Central memory CD8-positive, alpha-beta T cell (primary cell): ENCODE measurements at regions not wholly inside any gene's neighbourhood (a gene's known extent, or its start where the extent isn't known, plus 50 kb on each side); places are given as distances from the start of the nearest gene placed in this dataset.

Experiments
- ATAC-seq: fragments of 150-1000 bp; cut with Tn5 transposase; replicated peaks from 2 replicates; pipeline ENCODE4 v1.10.0; 2022; ENCODE audit warnings: mild to moderate bottlenecking, moderate FRiP score, moderate number of reproducible peaks; ENCODE audit not compliant: poor library complexity, severe bottlenecking; ENCODE audit errors: extremely low read depth
- DNase-seq, 2 donors: peaks; one replicate each; pipeline ENCODE4 v3.0.0; 2021; ENCODE audit warnings: low spot score in 2 of 2
- H3K27ac Mint-ChIP-seq: one replicate; pipeline ENCODE4 v1.8.0; 2022; ENCODE audit warnings: low read depth, mild to moderate bottlenecking, moderate library complexity, mixed read lengths
- H3K27me3 Mint-ChIP-seq: one replicate; pipeline ENCODE4 v1.8.0; 2022; ENCODE audit warnings: mixed read lengths
- H3K36me3 Mint-ChIP-seq: one replicate; pipeline ENCODE4 v1.8.0; 2022; ENCODE audit warnings: mild to moderate bottlenecking, moderate library complexity, mixed read lengths; ENCODE audit not compliant: insufficient read depth
- H3K4me1 Mint-ChIP-seq: one replicate; pipeline ENCODE4 v1.8.0; 2022; ENCODE audit warnings: mixed read lengths
- H3K4me3 Mint-ChIP-seq: one replicate; pipeline ENCODE4 v1.8.0; 2022; ENCODE audit warnings: mild to moderate bottlenecking, moderate library complexity, mixed read lengths
- H3K9me3 Mint-ChIP-seq: one replicate; pipeline ENCODE4 v1.8.0; 2022; ENCODE audit warnings: mixed read lengths

DNA sequence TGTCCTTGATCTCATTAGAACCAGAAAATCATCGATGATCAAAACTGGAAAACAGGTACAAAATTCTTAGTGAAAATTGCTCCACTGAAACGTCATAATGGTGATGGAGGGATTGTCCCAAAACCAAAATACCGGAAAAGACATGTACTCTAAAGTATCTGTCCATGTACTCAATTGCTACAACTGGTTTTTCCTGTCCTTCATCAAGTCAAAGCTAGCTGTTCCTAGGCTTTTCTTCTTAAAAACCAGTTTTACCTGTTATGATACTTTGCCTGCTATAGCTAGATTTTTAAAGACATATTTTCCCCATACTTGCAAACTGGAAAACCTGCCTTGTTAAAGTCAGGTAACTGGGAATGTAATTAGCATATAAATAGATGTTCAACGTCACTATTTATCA lies 50.5 kb upstream of the LRRC1 start:
- no peak overlapping the region for H3K4me3 Mint-ChIP-seq
- peaks cover 9% of the 10 kb centered on the region for H3K27me3 Mint-ChIP-seq
- no peak overlapping the region for H3K27ac Mint-ChIP-seq
- H3K4me1 Mint-ChIP-seq: peaks cover 9% of the 10 kb centered on the region
- ATAC-seq (no peak), DNase-seq (no peak)
- H3K36me3 Mint-ChIP-seq: no peaks in the 10 kb centered on the region
- no peaks in the 10 kb centered on the region for H3K9me3 Mint-ChIP-seq

DNA sequence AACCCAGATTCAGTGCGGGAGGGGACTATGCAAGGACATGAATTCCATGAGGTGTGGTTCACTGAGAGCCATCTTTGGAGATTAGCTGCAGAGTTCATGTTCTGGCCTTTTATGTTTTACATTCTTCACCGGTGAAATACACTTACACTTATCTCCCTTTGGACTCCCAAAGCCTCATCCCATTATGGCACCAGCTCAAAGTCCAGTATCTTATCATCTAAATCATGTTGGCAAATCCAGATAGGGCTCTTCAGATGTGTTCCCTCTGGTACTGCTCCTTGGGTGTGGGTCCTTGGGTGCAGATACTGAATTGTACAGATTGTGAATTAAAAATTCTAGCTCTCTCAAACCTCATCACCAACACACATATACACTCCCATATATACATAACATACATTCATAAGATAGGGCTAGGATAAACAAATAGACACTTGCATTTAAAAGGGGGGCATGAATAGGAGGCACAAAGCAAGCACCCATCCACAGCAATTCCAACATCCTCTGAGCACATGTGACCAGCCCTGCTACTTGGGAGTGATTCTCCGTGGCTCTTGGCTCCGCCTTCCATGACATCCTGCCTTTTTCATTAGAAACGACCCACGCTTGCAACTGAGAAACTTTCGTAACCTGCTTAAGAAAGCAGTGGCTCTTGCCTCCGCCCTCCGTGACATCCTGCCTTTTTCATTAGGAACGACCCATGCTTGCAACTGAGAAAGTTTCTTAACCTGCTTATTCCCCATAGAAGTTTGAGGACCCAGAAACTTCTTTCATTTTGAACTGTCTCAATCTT lies 53.6 kb upstream of the LRRC1 start:
- no peak overlapping the region for H3K27ac Mint-ChIP-seq
- H3K4me3 Mint-ChIP-seq: no peak overlapping the region
- DNase-seq: no peak
- peak; percentile 62 for ATAC-seq
- H3K4me1 Mint-ChIP-seq: peaks cover 9% of the 10 kb centered on the region
- H3K27me3 Mint-ChIP-seq: peaks cover 9% of the 10 kb centered on the region
- no peaks in the 10 kb centered on the region for H3K9me3 Mint-ChIP-seq
- no peaks in the 10 kb centered on the region for H3K36me3 Mint-ChIP-seq

DNA sequence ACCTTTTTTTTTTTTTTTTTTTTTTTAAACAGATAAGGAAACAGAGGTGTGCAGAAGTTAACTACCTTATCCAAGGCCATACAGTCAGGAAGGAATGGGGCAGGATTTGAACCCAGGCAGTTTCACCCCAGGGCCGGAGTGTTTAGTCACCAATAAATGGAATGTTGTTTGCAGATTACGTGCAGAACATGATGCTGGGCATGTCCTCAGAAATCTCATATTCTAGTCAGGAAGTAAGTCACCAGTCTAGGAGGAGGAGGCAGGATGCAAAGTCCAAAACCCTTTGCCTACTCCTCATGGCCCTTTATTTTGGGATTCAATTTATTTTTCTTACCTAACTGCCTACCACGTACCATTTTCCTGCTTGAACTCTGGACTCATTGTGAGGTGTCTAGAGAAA lies 57.1 kb upstream of the LRRC1 start:
- DNase-seq (no peak), ATAC-seq (no peak)
- Mint-ChIP-seq H3K27me3 (peaks cover 3% of the 10 kb centered on the region), H3K4me3 (no peak overlapping the region), H3K9me3 (no peaks in the 10 kb centered on the region), H3K36me3 (no peaks in the 10 kb centered on the region), H3K27ac (no peak overlapping the region), H3K4me1 (peaks cover 25% of the 10 kb centered on the region)

DNA sequence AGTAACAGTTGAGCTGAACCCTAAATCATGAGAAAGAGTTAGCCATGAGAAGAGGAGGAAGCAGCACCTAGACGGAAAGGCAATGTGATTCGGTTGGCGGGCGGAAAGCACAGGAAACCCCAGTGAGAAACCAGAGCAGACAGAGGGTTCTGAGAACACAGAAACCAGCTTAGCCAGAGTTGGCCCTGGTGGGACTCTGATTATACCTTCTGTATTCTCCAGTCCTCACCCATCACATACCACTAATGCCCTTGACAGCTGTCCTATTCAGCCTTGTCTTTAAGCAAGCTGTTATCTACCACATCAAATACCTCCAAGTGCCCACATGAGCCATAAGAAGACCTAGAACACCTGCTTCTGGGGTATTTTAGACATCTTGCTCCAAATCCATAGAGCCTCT lies 58.9 kb upstream of the LRRC1 start:
- DNase-seq (peak; percentile 14 to 18), ATAC-seq (peak; percentile 85)
- H3K27ac Mint-ChIP-seq: no peak overlapping the region
- H3K4me3 Mint-ChIP-seq: no peak overlapping the region
- H3K4me1 Mint-ChIP-seq: peaks cover 22% of the 10 kb centered on the region
- no peaks in the 10 kb centered on the region for H3K27me3 Mint-ChIP-seq
- H3K9me3 Mint-ChIP-seq: no peaks in the 10 kb centered on the region
- H3K36me3 Mint-ChIP-seq: no peaks in the 10 kb centered on the region

- DNase-seq (no peak), ATAC-seq (peak; percentile 68)
- H3K4me3 Mint-ChIP-seq: no peak overlapping the region
- H3K9me3 Mint-ChIP-seq: no peaks in the 10 kb centered on the region
- H3K4me1 Mint-ChIP-seq: peaks cover 22% of the 10 kb centered on the region
- H3K27ac Mint-ChIP-seq: peak overlapping the region; percentile 54
- no peaks in the 10 kb centered on the region for H3K27me3 Mint-ChIP-seq
- H3K36me3 Mint-ChIP-seq: no peaks in the 10 kb centered on the region
Observed at GRCh38 chr6:53734473-53735299, 60.1 kb upstream of the LRRC1 start.

GRCh38 chr6:53731866-53732636 lies 62.8 kb upstream of the LRRC1 start:
- H3K4me3 Mint-ChIP-seq: no peak overlapping the region
- no peaks in the 10 kb centered on the region for H3K27me3 Mint-ChIP-seq
- no peak for ATAC-seq
- H3K36me3 Mint-ChIP-seq: no peaks in the 10 kb centered on the region
- no peak for DNase-seq
- no peak overlapping the region for H3K27ac Mint-ChIP-seq
- H3K4me1 Mint-ChIP-seq: peaks cover 27% of the 10 kb centered on the region
- no peaks in the 10 kb centered on the region for H3K9me3 Mint-ChIP-seq

GRCh38 chr6:53730767-53731166 lies 64.0 kb upstream of the LRRC1 start:
- H3K27me3 Mint-ChIP-seq: peaks cover 5% of the 10 kb centered on the region
- no peak overlapping the region for H3K27ac Mint-ChIP-seq
- H3K9me3 Mint-ChIP-seq: no peaks in the 10 kb centered on the region
- H3K4me3 Mint-ChIP-seq: no peak overlapping the region
- peaks cover 27% of the 10 kb centered on the region for H3K4me1 Mint-ChIP-seq
- DNase-seq: no peak
- ATAC-seq: no peak
- no peaks in the 10 kb centered on the region for H3K36me3 Mint-ChIP-seq

DNA sequence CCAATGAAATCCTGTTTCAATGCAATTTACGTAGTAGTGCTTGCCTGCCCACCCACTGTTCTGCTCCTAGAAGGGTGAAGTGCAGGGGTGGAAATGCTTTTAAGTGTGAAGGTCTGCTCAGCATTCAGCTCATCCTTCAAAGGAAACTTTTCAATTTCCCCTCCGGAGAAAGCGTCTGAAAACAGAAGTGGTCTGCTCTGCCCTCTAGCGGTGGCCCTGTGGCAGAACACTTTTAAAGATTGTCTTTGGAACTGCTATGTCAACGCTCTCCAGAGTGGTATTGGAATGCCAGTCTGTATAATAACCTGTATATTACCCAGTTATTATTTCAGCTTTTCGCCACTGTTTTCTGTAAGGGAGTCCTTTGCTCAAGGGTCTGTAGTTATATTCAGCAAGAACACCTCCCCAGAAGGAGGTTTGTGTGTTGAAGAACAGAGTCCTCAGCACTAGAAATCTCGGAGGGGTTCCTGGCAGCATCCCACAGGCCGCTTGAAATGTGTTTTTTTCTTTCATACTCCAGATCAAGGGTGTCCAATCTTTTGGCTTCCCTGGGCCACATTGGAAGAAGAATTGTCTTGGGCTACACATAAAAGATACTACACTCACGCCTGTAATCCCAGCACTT lies 63.1 kb upstream of the KLHL31 start:
- peaks cover 2% of the 10 kb centered on the region for H3K36me3 Mint-ChIP-seq

DNA sequence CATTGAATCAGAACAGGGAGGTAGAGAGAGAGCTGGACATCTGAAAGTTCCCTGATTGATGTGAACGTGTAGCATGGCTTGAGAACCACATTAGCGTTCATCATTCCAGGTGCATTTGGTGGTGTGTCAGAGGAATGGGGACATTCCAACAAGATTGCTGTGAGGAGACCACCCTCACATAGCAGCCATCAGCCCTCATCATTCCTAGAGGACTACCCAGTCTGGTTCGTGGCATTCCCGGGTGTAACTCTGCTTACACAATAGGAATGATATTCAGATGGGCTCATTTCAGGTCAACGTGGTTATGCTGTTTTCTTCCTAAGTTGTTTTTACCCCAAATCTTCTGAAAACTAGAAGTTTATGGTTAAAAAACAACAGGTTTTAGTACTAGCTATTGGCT lies 62.2 kb upstream of the KLHL31 start:
- H3K36me3 Mint-ChIP-seq: peaks cover 2% of the 10 kb centered on the region
- no peaks in the 10 kb centered on the region for H3K9me3 Mint-ChIP-seq
- peaks cover 19% of the 10 kb centered on the region for H3K4me1 Mint-ChIP-seq
- H3K27ac Mint-ChIP-seq: no peak overlapping the region
- DNase-seq (no peak), ATAC-seq (no peak)
- peaks cover 27% of the 10 kb centered on the region for H3K27me3 Mint-ChIP-seq
- H3K4me3 Mint-ChIP-seq: no peak overlapping the region

More for the DNA sequence above, 63.1 kb upstream of the KLHL31 start:
- peaks cover 19% of the 10 kb centered on the region for H3K4me1 Mint-ChIP-seq
- H3K27me3 Mint-ChIP-seq: peaks cover 21% of the 10 kb centered on the region
- peak; percentile 39 to 47 for DNase-seq
- no peak overlapping the region for H3K4me3 Mint-ChIP-seq
- H3K9me3 Mint-ChIP-seq: no peaks in the 10 kb centered on the region
- peak; percentile 32 for ATAC-seq
- H3K27ac Mint-ChIP-seq: no peak overlapping the region

DNA sequence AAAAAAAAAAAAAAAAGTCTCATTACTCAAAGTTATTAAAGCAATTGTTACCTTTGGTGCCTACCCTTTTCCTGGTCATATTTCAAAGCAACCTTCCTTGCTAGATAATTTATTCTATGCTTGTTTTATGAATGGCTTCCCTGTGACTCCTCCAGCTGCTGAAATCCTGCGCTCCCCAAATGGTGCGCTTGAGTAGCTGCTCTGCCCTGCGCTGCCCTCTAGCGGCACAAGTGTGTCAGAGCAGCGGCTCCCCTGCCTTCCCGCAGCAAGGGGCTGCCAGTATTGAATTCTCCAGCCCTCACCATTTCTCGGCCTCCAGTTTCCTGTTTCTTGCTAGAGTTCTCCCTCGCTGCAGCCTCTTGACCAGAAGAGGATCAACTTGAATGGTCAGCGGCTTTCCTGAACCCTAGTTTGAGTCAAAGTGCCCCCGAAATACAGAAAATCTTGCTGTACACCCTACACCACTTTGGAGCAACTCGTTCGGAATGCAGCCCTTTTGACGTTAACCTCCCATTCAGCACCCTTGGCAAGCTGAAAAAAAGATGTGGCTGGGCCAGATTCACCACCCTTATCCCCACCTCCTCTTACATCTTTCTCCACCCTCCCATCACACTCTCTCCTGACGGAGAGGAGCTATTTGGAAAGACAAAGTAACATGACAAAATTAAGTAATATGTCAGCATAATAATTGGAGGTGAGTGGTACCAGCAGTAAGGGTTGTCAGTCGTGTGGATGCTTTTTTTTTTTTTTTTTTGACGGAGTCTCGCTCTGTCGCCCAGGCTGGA lies 60.4 kb upstream of the KLHL31 start:
- ATAC-seq (peak; percentile 71), DNase-seq (peak; percentile 56 to 66)
- peaks cover 13% of the 10 kb centered on the region for H3K4me1 Mint-ChIP-seq
- H3K9me3 Mint-ChIP-seq: no peaks in the 10 kb centered on the region
- peaks cover 27% of the 10 kb centered on the region for H3K27me3 Mint-ChIP-seq
- H3K4me3 Mint-ChIP-seq: no peak overlapping the region
- H3K27ac Mint-ChIP-seq: no peak overlapping the region
- peaks cover 2% of the 10 kb centered on the region for H3K36me3 Mint-ChIP-seq

GRCh38 chr6:53724501-53724900 lies 58.9 kb upstream of the KLHL31 start:
- no peak for ATAC-seq
- Mint-ChIP-seq H3K27ac (no peak overlapping the region), H3K9me3 (no peaks in the 10 kb centered on the region), H3K4me3 (no peak overlapping the region), H3K27me3 (peaks cover 27% of the 10 kb centered on the region), H3K36me3 (peaks cover 2% of the 10 kb centered on the region), H3K4me1 (peaks cover 13% of the 10 kb centered on the region)
- no peak for DNase-seq
